Transverse colon (tissue), 4 donors: ENCODE measurements at regions not wholly inside any gene's neighbourhood (a gene's known extent, or its start where the extent isn't known, plus 50 kb on each side); places are given as distances from the start of the nearest gene placed in this dataset.
"Not testable (repeated sequence)": the region's sequence is repeated elsewhere in the genome, so short reads cannot be mapped to it uniquely, and the experiment has no call there.

Experiments
- CTCF ChIP-seq, 5 experiments: fragments of 200-600 bp in 3 of 5; fragments of 450-650 bp in 2 of 5; sonication (generic) in 3 of 5; IDR thresholded peaks; 1 replicate in 2 of 5; 2 replicates in 3 of 5; pipeline ENCODE4 v1.5.1; 2016 to 2017; ENCODE audit warnings: antibody characterized with exemption in 5 of 5, inconsistent platforms in 3 of 5, mild to moderate bottlenecking in 2 of 5, moderate library complexity in 1 of 5
- EP300 ChIP-seq: sonication (generic); formaldehyde crosslinking; IDR thresholded peaks from one replicate; pipeline ENCODE4 v1.6.1; 2017; ENCODE audit warnings: antibody characterized with exemption, low read depth
- POLR2AphosphoS5 ChIP-seq, 3 donors: sonication (generic); formaldehyde crosslinking; IDR thresholded peaks; one replicate each; pipeline ENCODE4 v1.6.1; 2016; ENCODE audit warnings: antibody characterized with exemption in 3 of 3

- TF ChIP-seq CTCF (IDR thresholded peaks at IDR 0.05); POLR2AphosphoS5 (IDR thresholded peaks at IDR 0.05); EP300: not testable (repeated sequence)
These were observed 103.9 kb downstream of the FOXD2 start for GRCh38 chr1:47541705-47542104.
